PC-3 (cell line): ENCODE measurements at regions not wholly inside any gene's neighbourhood (a gene's known extent, or its start where the extent isn't known, plus 50 kb on each side); places are given as distances from the start of the nearest gene placed in this dataset.

Experiments
- CTCF ChIP-seq: fragments of 300-600 bp; sonication (generic); conservative IDR thresholded peaks from 2 replicates; pipeline ENCODE4 v1.5.1; 2017; ENCODE audit warnings: antibody characterized with exemption, low read depth, mild to moderate bottlenecking, low read length
- EZH2phosphoT487 ChIP-seq: fragments of 300-600 bp; sonication (generic); IDR thresholded peaks from 2 replicates; pipeline ENCODE4 v1.6.1; 2018; ENCODE audit warnings: mild to moderate bottlenecking, antibody characterized with exemption, low read length, borderline replicate concordance

- TF ChIP-seq CTCF (no peak), EZH2phosphoT487 (no peak)
Measured at GRCh38 chr6:924661-925060, 231.7 kb upstream of the EXOC2 start.
